Heart left ventricle (tissue), 13 donors: ENCODE measurements at regions not wholly inside any gene's neighbourhood (a gene's known extent, or its start where the extent isn't known, plus 50 kb on each side); places are given as distances from the start of the nearest gene placed in this dataset.

Experiments
- POLR2A ChIP-seq, 2 donors: fragments of 450-650 bp; IDR thresholded peaks; one replicate each; pipeline ENCODE4 v1.6.1; 2017; ENCODE audit warnings: antibody characterized with exemption in 2 of 2, mild to moderate bottlenecking in 2 of 2, moderate library complexity in 2 of 2
- TF ChIP-seq, protein P1 (sequence below), 12 donors: fragments of 200-600 bp; sonication (generic) in 4 of 12; IDR thresholded peaks; one replicate each; pipeline versions ENCODE4 v1.5.0 to v1.8.0; 2018 to 2022; ENCODE audit warnings: antibody characterized with exemption in 12 of 12, mild to moderate bottlenecking in 5 of 12
- donor health status: ischemic (EF 13 %, LVEDD 7.1; RV severe dilation, severe dysfunction).
- donor health status: DM: no; HTN: yes; CAD: no.
- donor health status: DM: no; HTN: no; CAD: no.
- donor health status: ischemic (EF 25% LVEDD 6.9; RV normal size, moderate dysfunction).
- donor health status: ischemic (EF 25% LVEDD 5.7; RV mildly dilated, moderate dysfunction).
- donor health status: ischemic (EF 35%, LVEDD 5.7; RV mildly dilated, moderate dysfunction).
- donor health status: nonischemic (EF 11% LVEDD 7.7; RV severe dilation, severe dysfunction).
- donor health status: DM: yes; HTN: yes; CAD: no.
- donor health status: PGD.
- donor health status: ischemic (EF 29% LVEDD 5.4; RV normal size, mild dysfunction).
- donor health status: nonischemic (EF 23%, LVEDD 6.1; RV moderate dilation, normal function).

DNA sequence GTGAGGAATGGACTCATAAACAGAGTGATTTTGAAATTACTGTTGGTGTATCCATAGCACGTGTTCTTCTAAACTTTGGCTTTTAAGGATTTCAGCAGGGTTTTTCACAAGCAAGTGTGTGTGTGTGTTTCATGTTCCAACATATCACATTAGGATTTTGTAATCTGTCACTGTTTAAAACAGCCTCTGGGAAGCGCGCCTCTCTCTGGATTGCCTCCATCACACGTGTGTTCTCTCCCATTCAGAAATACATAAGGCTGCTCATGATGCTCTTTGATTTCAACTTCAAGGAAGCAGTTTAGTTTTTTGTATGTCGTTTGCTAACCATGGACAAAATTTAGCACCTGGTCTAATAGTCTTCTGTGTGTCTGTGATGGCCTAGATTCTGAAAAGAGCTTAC, 370.4 kb downstream of the MTX2 start:
- no peak for TF ChIP-seq POLR2A (IDR thresholded peaks at IDR 0.05)
- TF ChIP-seq, protein P1, sequence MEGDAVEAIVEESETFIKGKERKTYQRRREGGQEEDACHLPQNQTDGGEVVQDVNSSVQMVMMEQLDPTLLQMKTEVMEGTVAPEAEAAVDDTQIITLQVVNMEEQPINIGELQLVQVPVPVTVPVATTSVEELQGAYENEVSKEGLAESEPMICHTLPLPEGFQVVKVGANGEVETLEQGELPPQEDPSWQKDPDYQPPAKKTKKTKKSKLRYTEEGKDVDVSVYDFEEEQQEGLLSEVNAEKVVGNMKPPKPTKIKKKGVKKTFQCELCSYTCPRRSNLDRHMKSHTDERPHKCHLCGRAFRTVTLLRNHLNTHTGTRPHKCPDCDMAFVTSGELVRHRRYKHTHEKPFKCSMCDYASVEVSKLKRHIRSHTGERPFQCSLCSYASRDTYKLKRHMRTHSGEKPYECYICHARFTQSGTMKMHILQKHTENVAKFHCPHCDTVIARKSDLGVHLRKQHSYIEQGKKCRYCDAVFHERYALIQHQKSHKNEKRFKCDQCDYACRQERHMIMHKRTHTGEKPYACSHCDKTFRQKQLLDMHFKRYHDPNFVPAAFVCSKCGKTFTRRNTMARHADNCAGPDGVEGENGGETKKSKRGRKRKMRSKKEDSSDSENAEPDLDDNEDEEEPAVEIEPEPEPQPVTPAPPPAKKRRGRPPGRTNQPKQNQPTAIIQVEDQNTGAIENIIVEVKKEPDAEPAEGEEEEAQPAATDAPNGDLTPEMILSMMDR (IDR thresholded peaks at IDR 0.05), result no peak
